Lung (tissue), 11 donors: ENCODE measurements at regions not wholly inside any gene's neighbourhood (a gene's known extent, or its start where the extent isn't known, plus 50 kb on each side); places are given as distances from the start of the nearest gene placed in this dataset.

Source experiments
- ATAC-seq: fragments of 200-7000 bp; cut with Tn5 transposase; one replicate; pipeline ENCODE4 v1.9.1; 2020; ENCODE audit warnings: moderate number of reproducible peaks; ENCODE audit not compliant: insufficient read depth, low FRiP score
- DNase-seq, 3 donors: peaks; one replicate each; pipeline ENCODE4 v3.0.0-alpha.2; 2013 to 2017
- H3K27ac ChIP-seq, 2 donors: one replicate each; pipeline ENCODE4 v1.5.1; 2013; ENCODE audit warnings: mild to moderate bottlenecking in 2 of 2, moderate library complexity in 2 of 2, control low read depth in 1 of 2, inconsistent platforms in 1 of 2, low read depth in 1 of 2, low read length in 1 of 2
- H3K27me3 ChIP-seq, 3 donors: one replicate each; pipeline ENCODE4 v1.5.1; 2013; ENCODE audit warnings: low read length in 2 of 3; ENCODE audit not compliant: control insufficient read depth in 3 of 3, insufficient read depth in 3 of 3
- H3K36me3 ChIP-seq, 4 donors: one replicate each; pipeline ENCODE4 v1.5.1; 2013; ENCODE audit warnings: low read length in 4 of 4, mild to moderate bottlenecking in 1 of 4, moderate library complexity in 1 of 4; ENCODE audit not compliant: control insufficient read depth in 4 of 4, insufficient read depth in 4 of 4
- H3K4me1 ChIP-seq, 5 donors: one replicate each; pipeline ENCODE4 v1.5.1; 2013; ENCODE audit warnings: low read length in 5 of 5, mild to moderate bottlenecking in 2 of 5, moderate library complexity in 1 of 5; ENCODE audit not compliant: control insufficient read depth in 5 of 5, insufficient read depth in 5 of 5
- H3K4me3 ChIP-seq: one replicate; pipeline ENCODE4 v1.5.1; 2013; ENCODE audit warnings: mild to moderate bottlenecking, control low read depth, moderate library complexity
- H3K9ac ChIP-seq, 2 donors: one replicate each; pipeline ENCODE4 v1.5.1; 2013; ENCODE audit warnings: low read length in 2 of 2, control low read depth in 1 of 2; ENCODE audit not compliant: insufficient read depth in 1 of 2
- H3K9me3 ChIP-seq, 4 donors: one replicate each; pipeline ENCODE4 v1.5.1; 2013; ENCODE audit warnings: low read length in 3 of 4, mild to moderate bottlenecking in 1 of 4, moderate library complexity in 1 of 4; ENCODE audit not compliant: control insufficient read depth in 4 of 4, insufficient read depth in 3 of 4
- CTCF ChIP-seq: IDR thresholded peaks from 2 replicates; pipeline ENCODE4 v1.5.1; 2012; ENCODE audit warnings: mild to moderate bottlenecking; ENCODE audit errors: control extremely low read depth, extremely low read depth
- WGBS, 2 donors: extraction: QIAGEN DNeasy Blood & Tissue Kit; methylation state at CpG; one replicate each; pipeline ENCODE4 v1.1.7; 2013; 5-methylcytosine and 5-hydroxymethylcytosine counted together
- donor health status: control.
- donor health status: control.
- donor health status: Bipolar disorder and iron deficiency.
- donor health status: healthy.
- donor health status: DM: yes; HTN: yes; CAD: no.

- DNase-seq (no peak), ATAC-seq (no peak)
- H3K36me3 ChIP-seq, result no peaks in the 10 kb centered on the region
- H3K4me3 ChIP-seq, result no peak overlapping the region
- 81 to 92% methylated on average over 2 of the region's 2 CpGs for WGBS, 2 donors
- H3K27me3 ChIP-seq, result no peaks in the 10 kb centered on the region
- no peak overlapping the region for H3K27ac ChIP-seq
- H3K4me1 ChIP-seq, result peaks cover 0 to 6% (median 0%) of the 10 kb centered on the region in 5 donors
- no peaks in the 10 kb centered on the region for H3K9me3 ChIP-seq
- H3K9ac ChIP-seq, result no peak overlapping the region
- no peak for TF ChIP-seq CTCF
These were observed 68.3 kb upstream of the MEIS1 start for GRCh38 chr2:66366619-66367018.

GRCh38 chr2:66364495-66365333 is 70.2 kb upstream of the MEIS1 start:
- peaks cover 0 to 6% (median 0%) of the 10 kb centered on the region in 5 donors for H3K4me1 ChIP-seq
- no peak for TF ChIP-seq CTCF
- ATAC-seq, result no peak
- 63 to 72% methylated on average over 7 of the region's 7 CpGs for WGBS, 2 donors
- H3K27me3 ChIP-seq, result no peaks in the 10 kb centered on the region
- H3K9ac ChIP-seq, result no peak overlapping the region
- H3K36me3 ChIP-seq, result no peaks in the 10 kb centered on the region
- no peaks in the 10 kb centered on the region for H3K9me3 ChIP-seq
- no peak overlapping the region for H3K27ac ChIP-seq
- no peak overlapping the region for H3K4me3 ChIP-seq
- DNase-seq, result peak in 2 of 3 donors; percentile 9 to 50

GRCh38 chr2:66362701-66363100 is 72.2 kb upstream of the MEIS1 start:
- DNase-seq, result no peak
- ATAC-seq, result no peak
- Histone ChIP-seq H3K27ac (no peak overlapping the region), H3K4me1 (peaks cover 0 to 6% (median 0%) of the 10 kb centered on the region in 5 donors), H3K9me3 (no peaks in the 10 kb centered on the region), H3K27me3 (peaks cover 0 to 3% (median 0%) of the 10 kb centered on the region in 3 donors), H3K36me3 (no peaks in the 10 kb centered on the region), H3K9ac (no peak overlapping the region), H3K4me3 (no peak overlapping the region)
- TF ChIP-seq CTCF, result no peak
- 72 to 74% methylated on average over 6 of the region's 6 CpGs for WGBS, 2 donors

- DNase-seq, result no peak
- 42 to 47% methylated on average over 4 of the region's 4 CpGs for WGBS, 2 donors
- H3K36me3 ChIP-seq, result no peaks in the 10 kb centered on the region
- no peak overlapping the region for H3K9ac ChIP-seq
- no peak overlapping the region for H3K4me3 ChIP-seq
- no peaks in the 10 kb centered on the region for H3K4me1 ChIP-seq
- no peak for ATAC-seq
- H3K9me3 ChIP-seq, result peaks cover 0 to 2% (median 0%) of the 10 kb centered on the region in 4 donors
- peaks cover 0 to 2% (median 0%) of the 10 kb centered on the region in 3 donors for H3K27me3 ChIP-seq
- no peak overlapping the region for H3K27ac ChIP-seq
- TF ChIP-seq CTCF, result no peak
These were observed 88.7 kb upstream of the MEIS1 start for GRCh38 chr2:66346231-66346664.
